ENCODE measurements at regions not wholly inside any gene's neighbourhood (a gene's known extent, or its start where the extent isn't known, plus 50 kb on each side); places are given as distances from the start of the nearest gene placed in this dataset.

DNA sequence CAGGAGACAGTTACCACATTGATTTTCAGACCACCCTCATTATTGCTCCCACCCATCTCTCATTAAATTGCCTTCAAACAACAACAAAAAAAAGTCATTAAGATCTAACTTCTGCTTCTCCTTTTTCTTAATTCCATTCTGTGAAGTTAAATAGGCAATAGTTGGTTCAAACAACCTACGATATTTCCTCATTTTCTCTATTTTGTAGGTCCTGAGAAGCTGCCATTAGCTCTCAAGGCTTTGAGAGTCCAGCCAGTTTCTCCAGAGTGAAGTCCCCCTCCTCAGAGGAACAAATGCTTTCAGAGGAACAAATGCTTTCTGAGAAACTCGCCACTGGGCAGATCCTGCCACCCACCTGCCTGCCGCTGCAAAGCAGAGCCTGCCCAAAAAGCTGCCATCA is 125.6 kb downstream of the ETS2 start:
- H3K36me3 Mint-ChIP-seq = no peaks in the 10 kb centered on the region
- no peaks in the 10 kb centered on the region for H3K4me1 Mint-ChIP-seq

DNA sequence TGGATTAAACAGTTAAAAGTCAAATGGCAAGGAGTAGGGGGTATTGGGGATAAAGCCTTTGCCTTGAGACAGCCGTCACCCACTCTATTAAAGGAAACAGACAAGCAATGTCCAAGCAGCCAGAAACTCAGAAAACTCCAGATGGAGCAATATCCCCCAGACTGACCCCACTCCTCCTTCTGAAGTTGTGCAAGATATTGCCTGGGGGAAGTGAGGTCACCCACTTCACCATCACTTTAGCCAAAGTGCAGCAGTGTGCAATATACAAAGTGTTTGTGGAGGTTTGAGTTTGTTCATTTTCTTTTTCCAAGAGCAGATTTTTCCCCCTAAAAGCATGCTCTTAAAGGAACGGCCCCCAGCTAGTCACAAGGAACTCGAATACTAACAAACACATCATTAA is 125.1 kb downstream of the ETS2 start:
- Mint-ChIP-seq H3K9me3 (no peaks in the 10 kb centered on the region), H3K36me3 (no peaks in the 10 kb centered on the region), H3K27ac (no peak overlapping the region), H3K4me1 (no peaks in the 10 kb centered on the region), H3K4me3 (no peak overlapping the region), H3K27me3 (ENCODE audit: low read depth in 2 of 2) (peaks cover 8 to 11% of the 10 kb centered on the region in 2 donors)
- Histone ChIP-seq H3K27me3 (ENCODE audit: control insufficient read depth, insufficient read depth, low read length) (peaks cover 2% of the 10 kb centered on the region), H3K4me3 (ENCODE audit: low read length) (no peak overlapping the region), H3K4me1 (ENCODE audit: control insufficient read depth, insufficient read depth, low read length) (no peaks in the 10 kb centered on the region), H3K9me3 (ENCODE audit: control insufficient read depth, insufficient read depth, low read length) (no peaks in the 10 kb centered on the region), H3K36me3 (ENCODE audit: control insufficient read depth, insufficient read depth, low read length) (no peaks in the 10 kb centered on the region), H3K27ac (ENCODE audit: low read length) (no peak overlapping the region)
- intact Hi-C loops (cut with micrococcal nuclease) = no loop called here
- no peak for DNase-seq
- peak in 1 of 3 donors; percentile 41 for ATAC-seq
- TF ChIP-seq, protein P1, sequence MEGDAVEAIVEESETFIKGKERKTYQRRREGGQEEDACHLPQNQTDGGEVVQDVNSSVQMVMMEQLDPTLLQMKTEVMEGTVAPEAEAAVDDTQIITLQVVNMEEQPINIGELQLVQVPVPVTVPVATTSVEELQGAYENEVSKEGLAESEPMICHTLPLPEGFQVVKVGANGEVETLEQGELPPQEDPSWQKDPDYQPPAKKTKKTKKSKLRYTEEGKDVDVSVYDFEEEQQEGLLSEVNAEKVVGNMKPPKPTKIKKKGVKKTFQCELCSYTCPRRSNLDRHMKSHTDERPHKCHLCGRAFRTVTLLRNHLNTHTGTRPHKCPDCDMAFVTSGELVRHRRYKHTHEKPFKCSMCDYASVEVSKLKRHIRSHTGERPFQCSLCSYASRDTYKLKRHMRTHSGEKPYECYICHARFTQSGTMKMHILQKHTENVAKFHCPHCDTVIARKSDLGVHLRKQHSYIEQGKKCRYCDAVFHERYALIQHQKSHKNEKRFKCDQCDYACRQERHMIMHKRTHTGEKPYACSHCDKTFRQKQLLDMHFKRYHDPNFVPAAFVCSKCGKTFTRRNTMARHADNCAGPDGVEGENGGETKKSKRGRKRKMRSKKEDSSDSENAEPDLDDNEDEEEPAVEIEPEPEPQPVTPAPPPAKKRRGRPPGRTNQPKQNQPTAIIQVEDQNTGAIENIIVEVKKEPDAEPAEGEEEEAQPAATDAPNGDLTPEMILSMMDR (IDR thresholded peaks at IDR 0.05) = no peak
- 24% methylated on average over 2 of the region's 3 CpGs for WGBS (ENCODE audit: insufficient coverage)

More for the DNA sequence above, 125.6 kb downstream of the ETS2 start:
- no peaks in the 10 kb centered on the region for H3K36me3 ChIP-seq (ENCODE audit: control insufficient read depth, insufficient read depth, low read length)
- H3K27ac ChIP-seq (ENCODE audit: low read length) = no peak overlapping the region
- Mint-ChIP-seq H3K27me3 (ENCODE audit: low read depth in 2 of 2) (peaks cover 8 to 11% of the 10 kb centered on the region in 2 donors), H3K9me3 (no peaks in the 10 kb centered on the region), H3K27ac (no peak overlapping the region), H3K4me3 (no peak overlapping the region)
- H3K9me3 ChIP-seq (ENCODE audit: control insufficient read depth, insufficient read depth, low read length) = no peaks in the 10 kb centered on the region
- no peak overlapping the region for H3K4me3 ChIP-seq (ENCODE audit: low read length)
- H3K27me3 ChIP-seq (ENCODE audit: control insufficient read depth, insufficient read depth, low read length) = no peaks in the 10 kb centered on the region
- intact Hi-C loops (cut with micrococcal nuclease) = no loop called here
- 82% methylated on average over 3 of the region's 3 CpGs for WGBS (ENCODE audit: insufficient coverage)
- TF ChIP-seq, protein P1 (IDR thresholded peaks at IDR 0.05) = no peak
- DNase-seq = no peak
- no peak for ATAC-seq
- no peaks in the 10 kb centered on the region for H3K4me1 ChIP-seq (ENCODE audit: control insufficient read depth, insufficient read depth, low read length)

DNA sequence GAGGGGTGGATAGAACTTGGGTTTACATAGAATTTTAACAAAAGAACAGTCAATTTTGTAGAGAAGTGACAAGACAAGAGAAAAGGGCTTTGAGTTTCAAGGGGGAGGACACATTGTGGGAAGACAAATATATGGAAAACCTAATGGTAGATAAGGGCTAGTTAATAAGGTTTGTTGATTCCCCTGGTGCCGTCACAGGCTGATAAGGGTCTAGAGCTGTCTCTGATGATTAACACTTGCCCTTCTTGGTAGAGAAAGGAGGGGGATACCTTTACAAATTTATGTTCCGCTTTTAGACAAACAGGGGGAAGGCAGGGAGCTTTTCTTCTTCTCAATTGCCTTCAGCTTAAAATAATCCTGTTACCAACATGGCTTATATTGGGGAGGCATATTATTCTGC is 124.3 kb downstream of the ETS2 start:
- Mint-ChIP-seq H3K4me1 (no peaks in the 10 kb centered on the region), H3K36me3 (no peaks in the 10 kb centered on the region), H3K4me3 (no peak overlapping the region), H3K9me3 (no peaks in the 10 kb centered on the region), H3K27me3 (ENCODE audit: low read depth in 2 of 2) (peaks cover 11 to 12% of the 10 kb centered on the region in 2 donors), H3K27ac (no peak overlapping the region)
- Histone ChIP-seq H3K36me3 (ENCODE audit: control insufficient read depth, insufficient read depth, low read length) (no peaks in the 10 kb centered on the region), H3K27me3 (ENCODE audit: control insufficient read depth, insufficient read depth, low read length) (peaks cover 2% of the 10 kb centered on the region), H3K4me3 (ENCODE audit: low read length) (no peak overlapping the region), H3K9me3 (ENCODE audit: control insufficient read depth, insufficient read depth, low read length) (no peaks in the 10 kb centered on the region), H3K4me1 (ENCODE audit: control insufficient read depth, insufficient read depth, low read length) (no peaks in the 10 kb centered on the region), H3K27ac (ENCODE audit: low read length) (no peak overlapping the region)
- no peak for DNase-seq
- intact Hi-C loops (cut with micrococcal nuclease) = no loop called here
- TF ChIP-seq, protein P1 (IDR thresholded peaks at IDR 0.05) = no peak
- no peak for ATAC-seq
- WGBS (ENCODE audit: insufficient coverage) = 89% methylated on average over 1 of the region's 2 CpGs

DNA sequence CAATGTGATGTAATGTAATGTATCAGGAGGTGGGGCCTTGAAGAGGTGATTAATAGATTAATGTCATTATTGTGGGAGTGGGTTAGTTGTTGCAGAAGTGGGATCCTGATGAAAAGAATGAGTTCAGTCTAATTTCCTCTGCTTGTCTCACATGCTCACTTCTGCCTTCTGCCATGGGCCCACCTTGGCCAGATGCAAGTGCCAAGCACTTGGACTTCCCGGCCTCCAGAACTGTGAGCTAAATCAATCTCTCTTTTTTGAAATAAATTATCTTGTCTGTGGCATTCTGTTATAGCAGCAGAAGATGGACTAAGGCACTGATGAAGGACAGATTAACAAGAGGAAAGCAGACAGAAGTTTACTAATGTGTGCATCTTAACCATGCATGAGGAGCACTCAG is 123.9 kb downstream of the ETS2 start:
- Mint-ChIP-seq H3K27me3 (ENCODE audit: low read depth in 2 of 2) (peaks cover 11 to 14% of the 10 kb centered on the region in 2 donors), H3K4me1 (no peaks in the 10 kb centered on the region), H3K36me3 (no peaks in the 10 kb centered on the region), H3K4me3 (no peak overlapping the region), H3K9me3 (no peaks in the 10 kb centered on the region), H3K27ac (no peak overlapping the region)
- peaks cover 2% of the 10 kb centered on the region for H3K27me3 ChIP-seq (ENCODE audit: control insufficient read depth, insufficient read depth, low read length)
- no peaks in the 10 kb centered on the region for H3K36me3 ChIP-seq (ENCODE audit: control insufficient read depth, insufficient read depth, low read length)
- H3K27ac ChIP-seq (ENCODE audit: low read length) = no peak overlapping the region
- ATAC-seq = no peak
- 93% methylated on average over 1 of the region's 1 CpG for WGBS (ENCODE audit: insufficient coverage)
- H3K4me1 ChIP-seq (ENCODE audit: control insufficient read depth, insufficient read depth, low read length) = no peaks in the 10 kb centered on the region
- no peaks in the 10 kb centered on the region for H3K9me3 ChIP-seq (ENCODE audit: control insufficient read depth, insufficient read depth, low read length)
- intact Hi-C loops (cut with micrococcal nuclease) = no loop called here
- TF ChIP-seq, protein P1 (IDR thresholded peaks at IDR 0.05) = no peak
- no peak overlapping the region for H3K4me3 ChIP-seq (ENCODE audit: low read length)
- DNase-seq = no peak
